ENCODE measurements at regions not wholly inside any gene's neighbourhood (a gene's known extent, or its start where the extent isn't known, plus 50 kb on each side); places are given as distances from the start of the nearest gene placed in this dataset.

- H3K27ac ChIP-seq: no peak overlapping the region
- POLR2A ChIA-PET (ENCODE audit: low non-redundant PET): no interaction called here
- CTCF ChIA-PET: interaction anchor here (0.8 to 0.9 kb wide), 2 partner anchors 19 to 42 kb away, joined by 3 to 4 read pairs; no protein-coding TSS in a partner anchor
Observed at GRCh38 chr6:21955053-21955595, 341.7 kb downstream of the PRL start.

GRCh38 chr6:21955951-21956350, 340.9 kb downstream of the PRL start:
- CTCF ChIA-PET: interaction anchor here (0.8 to 1.2 kb wide), 3 partner anchors 20 to 41 kb away, joined by 3 to 4 read pairs (median 3); no protein-coding TSS in a partner anchor
- POLR2A ChIA-PET (ENCODE audit: low non-redundant PET): no interaction called here
- no peak for TF ChIP-seq CTCF (conservative IDR thresholded peaks at IDR 0.05; ENCODE audit: low read depth)
- no peak for DNase-seq (ENCODE audit: low spot score)
- no peak overlapping the region for H3K27ac ChIP-seq

More at GRCh38 chr6:21955053-21955595, 341.7 kb downstream of the PRL start:
- no peak for DNase-seq (ENCODE audit: low spot score)
- no peak for TF ChIP-seq CTCF (conservative IDR thresholded peaks at IDR 0.05; ENCODE audit: low read depth)

GRCh38 chr6:21958428-21958827, 338.4 kb downstream of the PRL start:
- TF ChIP-seq CTCF (conservative IDR thresholded peaks at IDR 0.05; ENCODE audit: low read depth): no peak
- POLR2A ChIA-PET (ENCODE audit: low non-redundant PET): no interaction called here
- DNase-seq (ENCODE audit: low spot score): no peak
- H3K27ac ChIP-seq: no peak overlapping the region
- CTCF ChIA-PET: no interaction called here

- no peak for DNase-seq (ENCODE audit: low spot score)
- TF ChIP-seq CTCF (conservative IDR thresholded peaks at IDR 0.05; ENCODE audit: low read depth): no peak
- POLR2A ChIA-PET (ENCODE audit: low non-redundant PET): no interaction called here
- no peak overlapping the region for H3K27ac ChIP-seq
- CTCF ChIA-PET: no interaction called here
Observed at GRCh38 chr6:21961226-21961625, 335.6 kb downstream of the PRL start.

- no peak for TF ChIP-seq CTCF (conservative IDR thresholded peaks at IDR 0.05; ENCODE audit: low read depth)
- no peak for DNase-seq (ENCODE audit: low spot score)
- CTCF ChIA-PET: no interaction called here
- no peak overlapping the region for H3K27ac ChIP-seq
- POLR2A ChIA-PET (ENCODE audit: low non-redundant PET): no interaction called here
Observed at GRCh38 chr6:21965016-21965415, 331.8 kb downstream of the PRL start.

- H3K27ac ChIP-seq: no peak overlapping the region
- TF ChIP-seq CTCF (conservative IDR thresholded peaks at IDR 0.05; ENCODE audit: low read depth): no peak
- DNase-seq (ENCODE audit: low spot score): no peak
- CTCF ChIA-PET: interaction anchor here (0.6 to 0.7 kb wide), 2 partner anchors 32 to 196 kb away, joined by 3 to 7 read pairs; no protein-coding TSS in a partner anchor
- POLR2A ChIA-PET (ENCODE audit: low non-redundant PET): no interaction called here
Observed at GRCh38 chr6:21965953-21966539, 330.8 kb downstream of the PRL start.

Measured in RWPE1 (cell line).